Activated naive CD8-positive, alpha-beta T cell (primary cell): ENCODE measurements at regions not wholly inside any gene's neighbourhood (a gene's known extent, or its start where the extent isn't known, plus 50 kb on each side); places are given as distances from the start of the nearest gene placed in this dataset.

Source experiments
- H3K27ac Mint-ChIP-seq: one replicate; pipeline ENCODE4 v1.8.0; 2021; ENCODE audit warnings: mixed read lengths
- H3K27me3 Mint-ChIP-seq: one replicate; pipeline ENCODE4 v1.8.0; 2021; ENCODE audit warnings: mixed read lengths
- H3K36me3 Mint-ChIP-seq: one replicate; pipeline ENCODE4 v1.8.0; 2021; ENCODE audit warnings: mixed read lengths
- H3K4me1 Mint-ChIP-seq: one replicate; pipeline ENCODE4 v1.8.0; 2021; ENCODE audit warnings: low read depth, mixed read lengths
- H3K4me3 Mint-ChIP-seq: one replicate; pipeline ENCODE4 v1.8.0; 2021; ENCODE audit warnings: mild to moderate bottlenecking, mixed read lengths
- H3K9me3 Mint-ChIP-seq: one replicate; pipeline ENCODE4 v1.8.0; 2021; ENCODE audit warnings: low read depth, mixed read lengths

DNA sequence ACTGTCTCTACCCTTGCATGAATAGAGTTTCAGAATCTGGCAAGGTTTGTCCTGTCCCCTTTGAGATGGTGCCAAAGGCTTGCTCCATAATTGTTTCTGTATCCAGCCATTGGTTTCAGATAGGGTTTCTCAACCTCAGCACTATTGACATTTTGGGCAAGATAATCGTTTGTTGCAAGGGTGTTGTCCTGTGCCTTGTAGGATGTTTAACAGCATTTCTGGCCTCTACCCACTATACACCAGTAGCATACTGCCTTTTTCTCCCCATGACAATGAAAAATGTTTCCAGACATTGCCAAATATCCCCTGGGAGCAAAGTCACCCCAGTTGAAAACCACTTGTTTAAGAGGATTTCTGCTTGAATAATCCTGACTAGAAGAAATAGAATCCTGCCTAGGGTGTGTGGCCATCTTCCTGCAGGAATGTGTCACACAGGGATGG, 126.8 kb downstream of the CDC42EP3 start:
- Mint-ChIP-seq H3K9me3 (no peaks in the 10 kb centered on the region), H3K27me3 (no peaks in the 10 kb centered on the region), H3K27ac (no peak overlapping the region), H3K4me3 (no peak overlapping the region), H3K36me3 (no peaks in the 10 kb centered on the region), H3K4me1 (peaks cover 2% of the 10 kb centered on the region)

DNA sequence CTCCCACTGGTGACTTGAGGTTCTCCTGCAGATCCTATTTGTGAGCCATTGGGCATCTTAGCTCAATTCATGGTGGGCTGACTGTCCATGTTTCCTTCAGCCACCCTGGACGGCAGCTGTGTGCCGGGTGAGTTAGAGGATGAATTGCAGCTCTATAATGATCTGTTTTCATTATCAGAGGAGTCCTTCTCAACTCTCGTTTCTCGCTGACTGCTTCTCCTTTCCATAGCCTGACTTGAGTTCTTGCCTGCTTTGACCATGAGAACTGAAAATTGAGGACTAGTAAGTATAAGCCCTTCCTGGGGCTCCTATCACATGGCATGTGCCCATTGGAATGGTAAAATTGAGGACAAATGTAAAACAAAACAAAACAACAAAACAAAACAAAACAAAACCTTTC, 121.8 kb downstream of the CDC42EP3 start:
- no peak overlapping the region for H3K4me3 Mint-ChIP-seq
- no peaks in the 10 kb centered on the region for H3K27me3 Mint-ChIP-seq
- H3K27ac Mint-ChIP-seq = no peak overlapping the region
- H3K9me3 Mint-ChIP-seq = no peaks in the 10 kb centered on the region
- no peaks in the 10 kb centered on the region for H3K36me3 Mint-ChIP-seq
- H3K4me1 Mint-ChIP-seq = peaks cover 12% of the 10 kb centered on the region

DNA sequence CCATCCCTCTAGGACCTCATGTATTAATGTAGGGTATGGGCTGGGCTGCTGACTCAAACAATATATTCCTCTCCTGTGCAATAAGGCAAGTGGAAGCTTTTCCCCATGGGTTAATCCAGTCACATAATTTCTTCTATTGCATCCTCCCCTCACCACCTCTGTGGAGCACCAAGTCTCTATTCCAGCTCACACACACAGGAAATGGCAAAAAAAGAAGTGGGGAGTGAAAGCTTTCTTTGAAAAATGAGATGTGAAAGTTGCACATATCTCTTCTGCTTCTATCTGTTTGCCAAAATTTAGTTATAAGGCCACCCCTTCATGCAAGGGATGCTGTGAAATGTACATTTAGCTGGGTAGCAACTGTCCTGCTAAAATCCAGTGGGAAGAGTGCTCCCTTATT, 121.3 kb downstream of the CDC42EP3 start:
- Mint-ChIP-seq H3K4me1 (peaks cover 12% of the 10 kb centered on the region), H3K36me3 (no peaks in the 10 kb centered on the region)

DNA sequence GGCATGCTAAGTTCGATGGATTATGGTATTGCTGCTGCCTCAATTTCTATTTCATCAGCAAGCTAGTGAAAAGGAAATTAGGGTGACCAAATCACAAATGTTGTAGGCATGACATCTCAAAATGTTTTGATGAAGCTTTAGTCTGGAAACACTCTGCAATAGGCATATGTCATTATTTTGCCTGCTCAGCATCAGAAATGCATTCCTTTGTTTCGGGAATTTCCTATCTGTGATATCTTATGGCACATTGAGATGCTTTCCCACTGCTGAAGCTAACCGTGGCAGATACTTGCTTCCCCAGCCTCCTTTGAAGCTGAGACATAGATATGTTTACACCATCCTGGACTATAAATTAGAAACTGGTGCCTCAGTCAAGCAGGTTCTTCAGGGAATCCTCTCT, 119.7 kb downstream of the CDC42EP3 start:
- Mint-ChIP-seq H3K27ac (no peak overlapping the region), H3K4me1 (peaks cover 11% of the 10 kb centered on the region), H3K27me3 (no peaks in the 10 kb centered on the region), H3K9me3 (no peaks in the 10 kb centered on the region), H3K4me3 (no peak overlapping the region), H3K36me3 (no peaks in the 10 kb centered on the region)

More for the DNA sequence above, 121.3 kb downstream of the CDC42EP3 start:
- H3K27me3 Mint-ChIP-seq = no peaks in the 10 kb centered on the region
- no peak overlapping the region for H3K4me3 Mint-ChIP-seq
- H3K9me3 Mint-ChIP-seq = no peaks in the 10 kb centered on the region
- no peak overlapping the region for H3K27ac Mint-ChIP-seq

DNA sequence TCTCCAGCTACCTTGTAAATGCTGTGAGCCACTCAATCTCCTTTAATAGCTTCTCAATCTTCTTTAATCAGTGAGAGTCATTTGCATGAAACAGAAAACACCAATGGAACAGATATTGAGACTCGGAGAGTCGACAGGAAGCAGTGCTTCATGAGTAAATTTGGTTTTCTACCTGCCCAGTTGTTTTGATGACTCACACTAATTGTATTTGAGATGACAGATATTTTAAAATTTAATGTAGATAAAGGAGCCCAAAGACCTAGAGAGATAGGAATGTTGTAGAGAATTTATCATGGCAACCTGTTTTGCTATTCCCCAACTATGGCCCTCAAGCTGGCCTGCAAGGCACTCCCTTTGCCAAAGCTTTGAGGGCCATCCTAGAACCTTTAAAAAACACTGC, 119.1 kb downstream of the CDC42EP3 start:
- H3K27me3 Mint-ChIP-seq = no peaks in the 10 kb centered on the region
- no peak overlapping the region for H3K27ac Mint-ChIP-seq
- H3K9me3 Mint-ChIP-seq = no peaks in the 10 kb centered on the region
- no peak overlapping the region for H3K4me3 Mint-ChIP-seq
- no peaks in the 10 kb centered on the region for H3K36me3 Mint-ChIP-seq
- peaks cover 11% of the 10 kb centered on the region for H3K4me1 Mint-ChIP-seq

DNA sequence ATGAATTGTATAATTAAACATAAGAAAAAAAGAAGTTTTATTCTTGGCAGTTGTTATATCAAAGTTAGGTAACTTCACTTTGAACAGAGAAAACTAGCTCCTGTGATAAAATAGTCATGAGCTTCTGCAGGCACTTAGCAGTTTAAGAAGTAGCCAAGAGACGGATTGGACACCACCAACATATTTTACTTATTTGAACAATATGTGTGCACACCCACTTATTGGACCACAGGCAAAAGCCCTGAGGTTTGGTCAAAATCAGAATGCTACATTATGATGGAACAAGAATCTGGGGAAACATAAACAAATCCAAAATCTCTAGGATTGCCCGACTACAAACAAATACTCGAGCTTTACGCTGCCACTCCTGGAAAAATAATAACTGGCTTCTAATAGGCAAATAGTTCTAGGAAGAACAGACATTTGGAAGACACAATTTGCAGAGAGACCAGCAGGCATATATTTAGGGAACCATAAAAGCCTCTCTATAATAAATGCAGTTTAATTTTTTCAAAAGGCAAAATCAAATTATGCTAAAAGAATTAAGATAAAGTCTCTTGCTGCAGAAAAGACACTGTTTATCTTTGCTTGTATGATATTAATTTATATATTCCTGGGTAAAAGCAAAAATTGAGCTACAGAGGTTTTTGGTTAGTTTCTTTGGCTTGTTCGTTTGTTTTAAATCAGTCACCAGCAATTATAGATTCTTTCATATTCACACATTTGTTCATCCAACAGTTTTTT, 117.9 kb downstream of the CDC42EP3 start:
- no peaks in the 10 kb centered on the region for H3K27me3 Mint-ChIP-seq
- H3K27ac Mint-ChIP-seq = no peak overlapping the region
- H3K36me3 Mint-ChIP-seq = no peaks in the 10 kb centered on the region
- H3K4me1 Mint-ChIP-seq = peaks cover 11% of the 10 kb centered on the region
- H3K4me3 Mint-ChIP-seq = no peak overlapping the region
- no peaks in the 10 kb centered on the region for H3K9me3 Mint-ChIP-seq

DNA sequence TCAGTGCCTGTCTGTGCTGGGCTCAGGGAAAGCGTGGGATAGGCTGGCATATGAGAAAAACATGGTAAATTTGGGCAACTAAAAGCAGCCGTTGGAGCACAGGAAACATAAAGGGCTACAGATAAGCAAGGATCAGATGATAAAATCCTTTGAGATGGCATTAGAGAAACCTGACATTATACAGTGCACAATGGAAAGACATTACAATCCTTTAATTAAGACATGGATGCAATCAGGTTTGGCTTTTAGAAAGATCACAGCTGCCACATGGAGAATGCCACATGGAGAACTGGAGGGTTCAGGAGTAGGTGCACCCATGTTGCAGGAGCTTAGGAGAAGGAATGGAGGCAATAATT, 117.3 kb downstream of the CDC42EP3 start:
- no peak overlapping the region for H3K27ac Mint-ChIP-seq

DNA sequence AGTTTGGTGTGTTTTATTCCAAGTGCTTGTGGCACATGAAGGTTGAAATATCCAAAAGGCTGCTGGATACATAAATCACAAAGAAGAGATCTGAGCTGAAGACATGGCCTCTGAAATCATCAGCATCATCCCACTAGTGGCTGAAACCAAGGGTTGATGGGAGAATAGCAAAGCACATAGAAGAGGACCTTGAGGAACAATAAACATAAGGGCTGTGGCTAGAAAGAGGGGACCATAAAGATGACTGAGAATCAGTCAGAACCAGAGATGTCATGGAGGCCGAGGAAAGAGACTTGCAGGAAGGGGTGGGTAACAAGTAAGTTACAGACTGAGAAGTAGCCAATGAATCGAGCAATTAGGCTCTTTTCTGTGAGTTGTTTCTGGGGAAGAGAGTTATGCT, 116.8 kb downstream of the CDC42EP3 start:
- no peaks in the 10 kb centered on the region for H3K27me3 Mint-ChIP-seq
- no peaks in the 10 kb centered on the region for H3K36me3 Mint-ChIP-seq
- peaks cover 11% of the 10 kb centered on the region for H3K4me1 Mint-ChIP-seq
- no peaks in the 10 kb centered on the region for H3K9me3 Mint-ChIP-seq
- H3K4me3 Mint-ChIP-seq = no peak overlapping the region
- no peak overlapping the region for H3K27ac Mint-ChIP-seq

More for the DNA sequence above, 117.3 kb downstream of the CDC42EP3 start:
- Mint-ChIP-seq H3K36me3 (no peaks in the 10 kb centered on the region), H3K27me3 (no peaks in the 10 kb centered on the region), H3K4me3 (no peak overlapping the region), H3K4me1 (peaks cover 11% of the 10 kb centered on the region), H3K9me3 (no peaks in the 10 kb centered on the region)

DNA sequence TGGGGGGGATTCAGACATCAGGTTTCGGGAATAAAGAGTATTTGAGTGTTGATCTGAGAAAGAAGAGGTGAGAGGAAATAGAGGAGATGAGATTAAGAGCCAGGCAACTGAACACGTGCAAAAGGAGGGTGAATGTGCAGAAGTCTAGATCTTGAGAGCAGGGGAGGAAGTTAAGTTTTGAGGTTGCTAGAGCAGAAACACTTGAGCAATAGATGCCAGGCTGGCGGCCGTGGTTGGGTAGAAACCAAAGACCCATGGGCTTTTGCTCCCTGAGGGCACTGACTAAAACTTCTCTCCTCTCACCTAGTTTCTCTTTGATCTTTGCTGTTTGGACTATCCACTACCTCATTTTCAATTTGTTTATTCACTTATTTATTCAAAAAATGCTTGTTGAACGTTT, 116.0 kb downstream of the CDC42EP3 start:
- H3K4me1 Mint-ChIP-seq = peaks cover 8% of the 10 kb centered on the region
- no peaks in the 10 kb centered on the region for H3K36me3 Mint-ChIP-seq
- H3K27me3 Mint-ChIP-seq = no peaks in the 10 kb centered on the region
- no peak overlapping the region for H3K27ac Mint-ChIP-seq
- H3K4me3 Mint-ChIP-seq = no peak overlapping the region
- H3K9me3 Mint-ChIP-seq = no peaks in the 10 kb centered on the region

DNA sequence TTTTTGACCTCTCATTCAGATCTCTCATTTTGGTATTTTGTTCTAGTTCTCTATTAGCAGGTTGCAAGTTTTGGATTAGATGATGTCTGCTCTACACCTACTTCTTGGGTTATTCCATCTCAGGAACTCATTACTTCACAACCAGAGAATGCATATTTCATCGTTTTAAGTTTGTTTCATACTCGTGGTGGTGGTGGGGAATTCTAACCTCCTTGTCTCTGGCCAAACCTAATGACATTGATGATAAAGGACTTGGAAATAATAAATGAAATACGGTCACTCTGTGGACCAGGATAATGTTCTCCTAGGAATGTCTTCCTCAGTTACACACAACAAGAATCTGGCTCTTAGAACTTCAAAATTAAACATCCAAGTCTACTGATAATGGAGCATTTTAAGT, 115.2 kb downstream of the CDC42EP3 start:
- no peak overlapping the region for H3K4me3 Mint-ChIP-seq
- H3K36me3 Mint-ChIP-seq = no peaks in the 10 kb centered on the region
- H3K9me3 Mint-ChIP-seq = no peaks in the 10 kb centered on the region
- H3K4me1 Mint-ChIP-seq = peaks cover 13% of the 10 kb centered on the region
- H3K27ac Mint-ChIP-seq = no peak overlapping the region
- H3K27me3 Mint-ChIP-seq = no peaks in the 10 kb centered on the region

DNA sequence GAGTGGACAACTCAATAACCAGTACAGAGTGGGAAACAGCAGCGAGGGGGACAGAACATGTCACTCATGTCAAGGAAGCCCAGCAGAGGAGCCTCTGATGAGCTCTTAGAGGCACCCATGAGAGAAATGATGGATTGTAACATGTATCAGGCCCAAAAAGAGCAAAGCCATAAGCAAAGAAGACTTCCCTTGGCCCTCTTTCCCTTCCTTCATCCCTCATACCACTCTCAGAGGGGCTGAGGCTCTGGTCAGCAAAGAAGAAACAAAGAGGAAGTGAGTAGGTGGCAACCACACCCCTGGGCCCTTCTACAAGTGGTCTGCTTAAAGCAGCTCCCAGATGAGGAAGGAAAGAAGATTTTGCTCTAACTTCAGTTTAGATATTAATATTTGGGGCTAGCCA, 112.8 kb downstream of the CDC42EP3 start:
- Mint-ChIP-seq H3K27me3 (no peaks in the 10 kb centered on the region), H3K36me3 (no peaks in the 10 kb centered on the region), H3K9me3 (no peaks in the 10 kb centered on the region), H3K4me3 (no peak overlapping the region), H3K4me1 (peaks cover 25% of the 10 kb centered on the region), H3K27ac (no peak overlapping the region)

DNA sequence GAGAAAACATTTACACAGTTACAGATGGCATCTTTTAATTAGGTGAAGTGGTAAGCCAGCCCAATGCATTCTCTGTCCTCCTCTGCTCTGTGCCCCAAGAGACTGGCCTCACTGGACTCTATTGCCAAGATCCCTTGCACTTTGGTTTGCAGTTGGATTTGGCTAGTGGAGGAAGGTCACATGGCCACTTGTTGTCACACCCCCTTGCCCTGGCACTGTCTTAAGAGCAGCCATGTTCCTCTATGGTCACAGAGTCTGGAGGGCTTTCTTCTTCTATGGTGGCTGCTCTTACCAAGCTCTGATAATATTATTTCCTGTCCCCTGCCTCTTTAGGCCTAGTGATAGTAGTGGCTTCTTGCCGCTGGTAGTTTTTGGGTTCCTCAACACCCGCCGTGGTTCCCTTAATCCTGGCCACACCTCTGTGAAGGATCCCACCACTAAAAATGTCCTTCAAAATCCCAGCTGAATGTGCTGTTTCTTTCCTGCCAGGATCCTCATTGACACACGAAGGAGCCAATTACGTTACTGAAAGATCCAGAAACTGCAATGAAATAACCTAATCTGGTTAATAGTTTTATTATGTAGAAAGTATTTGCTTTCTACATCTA, 111.1 kb downstream of the CDC42EP3 start:
- Mint-ChIP-seq H3K36me3 (no peaks in the 10 kb centered on the region), H3K4me1 (peaks cover 26% of the 10 kb centered on the region), H3K27ac (no peak overlapping the region), H3K9me3 (no peaks in the 10 kb centered on the region), H3K27me3 (no peaks in the 10 kb centered on the region), H3K4me3 (no peak overlapping the region)

DNA sequence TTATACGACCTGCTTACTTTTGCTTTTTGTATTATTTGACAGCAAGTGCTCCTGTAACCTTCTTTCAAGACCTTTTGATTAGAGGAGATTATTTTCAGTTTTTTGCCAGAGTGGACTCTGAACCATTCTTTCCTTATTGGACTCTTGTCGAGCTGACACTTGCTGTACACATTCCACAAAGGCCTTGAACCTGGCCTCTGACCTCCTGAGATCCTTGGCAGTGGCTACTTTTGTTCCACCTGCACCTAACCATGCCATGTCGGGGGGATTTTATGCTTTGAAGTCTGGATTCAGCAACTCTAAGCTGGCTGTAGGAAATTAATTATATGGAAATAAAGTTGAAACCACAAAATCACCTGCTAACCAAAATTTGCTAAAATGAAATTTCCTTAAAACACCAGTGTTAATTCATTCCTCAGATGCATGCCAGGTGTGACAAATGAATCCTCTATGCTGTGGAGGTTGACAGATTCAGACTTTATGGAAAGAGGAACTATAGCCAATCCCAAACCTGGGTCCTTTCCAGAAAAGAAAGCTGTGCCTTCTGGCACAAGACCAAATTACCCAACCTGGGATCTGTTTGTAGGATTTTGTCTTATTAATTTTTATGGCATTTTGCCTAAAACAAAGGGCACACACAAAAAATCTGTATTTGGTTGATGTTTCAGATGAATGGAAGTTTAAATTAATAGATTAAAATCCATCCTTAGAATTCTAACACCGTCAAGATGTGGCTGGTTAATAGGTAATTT, 110.4 kb downstream of the CDC42EP3 start:
- H3K36me3 Mint-ChIP-seq = no peaks in the 10 kb centered on the region
- no peak overlapping the region for H3K27ac Mint-ChIP-seq
- H3K9me3 Mint-ChIP-seq = no peaks in the 10 kb centered on the region
- no peak overlapping the region for H3K4me3 Mint-ChIP-seq
- no peaks in the 10 kb centered on the region for H3K27me3 Mint-ChIP-seq
- H3K4me1 Mint-ChIP-seq = peaks cover 26% of the 10 kb centered on the region

DNA sequence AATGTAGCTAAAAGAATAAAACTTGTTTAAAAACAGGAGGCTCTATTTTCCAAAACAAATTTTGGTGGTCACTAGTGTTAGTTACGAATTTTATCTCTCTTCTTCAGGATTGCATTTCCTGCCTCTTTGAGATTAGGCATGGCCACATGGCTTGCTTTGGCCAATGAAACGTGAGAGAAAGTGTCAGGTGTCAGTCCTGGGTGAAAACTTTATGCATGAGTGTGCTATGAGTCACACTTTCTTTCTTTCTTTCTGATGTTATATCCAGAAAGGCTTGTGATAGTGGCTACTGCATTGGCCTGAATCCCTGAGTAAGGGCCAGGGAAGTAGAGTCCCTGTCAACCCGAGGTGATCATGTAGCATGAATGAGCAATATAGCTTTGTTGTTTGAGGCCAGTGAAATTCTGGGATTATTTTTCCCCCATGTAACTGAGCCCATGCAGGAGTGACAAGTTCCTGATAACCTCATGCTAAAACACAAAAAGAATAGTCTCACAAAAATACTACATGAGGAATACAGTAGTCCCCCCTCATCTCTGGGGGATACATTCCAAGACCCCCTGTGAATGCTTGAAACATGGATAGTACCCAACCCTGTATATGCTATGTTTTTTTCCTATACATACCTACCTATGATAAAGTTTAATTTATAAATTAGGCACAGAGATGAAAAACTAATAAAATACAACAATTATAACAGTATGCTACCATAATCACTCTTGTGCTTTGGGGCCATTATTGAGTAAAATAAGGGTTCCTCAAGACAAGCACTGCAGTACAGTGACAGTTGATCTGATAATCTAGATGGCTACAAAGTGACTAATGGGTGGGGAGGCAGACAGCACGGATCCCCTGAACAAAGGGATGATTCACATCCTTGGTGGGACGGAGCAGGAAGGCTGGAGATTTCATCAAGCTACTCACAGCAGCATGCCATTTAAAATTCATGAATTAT, 109.5 kb downstream of the CDC42EP3 start:
- H3K4me1 Mint-ChIP-seq = peaks cover 26% of the 10 kb centered on the region
- no peaks in the 10 kb centered on the region for H3K27me3 Mint-ChIP-seq
- H3K36me3 Mint-ChIP-seq = no peaks in the 10 kb centered on the region
- H3K9me3 Mint-ChIP-seq = no peaks in the 10 kb centered on the region
- H3K4me3 Mint-ChIP-seq = no peak overlapping the region
- H3K27ac Mint-ChIP-seq = peak overlapping the region; percentile 46
